Suprapubic skin (tissue), 4 donors: ENCODE measurements at regions not wholly inside any gene's neighbourhood (a gene's known extent, or its start where the extent isn't known, plus 50 kb on each side); places are given as distances from the start of the nearest gene placed in this dataset.

Experiments
- EP300 ChIP-seq: sonication (generic); formaldehyde crosslinking; IDR thresholded peaks from one replicate; pipeline ENCODE4 v1.6.1; 2017; ENCODE audit warnings: antibody characterized with exemption
- POLR2A ChIP-seq, 2 donors: fragments of 450-650 bp; IDR thresholded peaks; one replicate each; pipeline ENCODE4 v1.6.1; 2017; ENCODE audit warnings: antibody characterized with exemption in 2 of 2, mild to moderate bottlenecking in 2 of 2, moderate library complexity in 2 of 2
- POLR2AphosphoS5 ChIP-seq, 3 donors: sonication (generic); formaldehyde crosslinking; IDR thresholded peaks; one replicate each; pipeline ENCODE4 v1.6.1; 2017; ENCODE audit warnings: antibody characterized with exemption in 3 of 3
- TF ChIP-seq, protein P1 (sequence below), 2 donors: fragments of 200-600 bp in 1 of 2; fragments of 450-650 bp in 1 of 2; sonication (generic) in 1 of 2; IDR thresholded peaks; one replicate each; pipeline ENCODE4 v1.5.1; 2016 to 2019; ENCODE audit warnings: antibody characterized with exemption in 2 of 2, mild to moderate bottlenecking in 1 of 2, moderate library complexity in 1 of 2

DNA sequence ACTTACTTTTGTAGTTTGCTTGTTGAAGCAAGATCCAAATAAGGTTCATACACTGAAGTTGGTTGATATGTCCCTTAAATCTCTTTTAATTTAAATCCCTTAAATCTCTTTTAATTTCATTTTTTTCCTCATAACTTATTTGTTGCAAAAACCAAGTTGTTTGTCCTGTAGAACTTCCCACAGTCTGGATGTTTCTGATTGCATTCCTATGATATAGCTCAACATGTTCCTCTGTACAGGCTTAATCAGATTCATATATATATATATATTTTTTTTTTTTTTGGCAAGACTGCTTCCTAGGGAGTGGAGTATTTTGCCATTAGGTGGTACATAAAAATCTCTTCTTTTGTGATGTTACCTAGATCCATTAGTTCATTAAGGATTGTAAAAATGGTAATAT, 174.9 kb upstream of the MKLN1 start:
- TF ChIP-seq, protein P1, sequence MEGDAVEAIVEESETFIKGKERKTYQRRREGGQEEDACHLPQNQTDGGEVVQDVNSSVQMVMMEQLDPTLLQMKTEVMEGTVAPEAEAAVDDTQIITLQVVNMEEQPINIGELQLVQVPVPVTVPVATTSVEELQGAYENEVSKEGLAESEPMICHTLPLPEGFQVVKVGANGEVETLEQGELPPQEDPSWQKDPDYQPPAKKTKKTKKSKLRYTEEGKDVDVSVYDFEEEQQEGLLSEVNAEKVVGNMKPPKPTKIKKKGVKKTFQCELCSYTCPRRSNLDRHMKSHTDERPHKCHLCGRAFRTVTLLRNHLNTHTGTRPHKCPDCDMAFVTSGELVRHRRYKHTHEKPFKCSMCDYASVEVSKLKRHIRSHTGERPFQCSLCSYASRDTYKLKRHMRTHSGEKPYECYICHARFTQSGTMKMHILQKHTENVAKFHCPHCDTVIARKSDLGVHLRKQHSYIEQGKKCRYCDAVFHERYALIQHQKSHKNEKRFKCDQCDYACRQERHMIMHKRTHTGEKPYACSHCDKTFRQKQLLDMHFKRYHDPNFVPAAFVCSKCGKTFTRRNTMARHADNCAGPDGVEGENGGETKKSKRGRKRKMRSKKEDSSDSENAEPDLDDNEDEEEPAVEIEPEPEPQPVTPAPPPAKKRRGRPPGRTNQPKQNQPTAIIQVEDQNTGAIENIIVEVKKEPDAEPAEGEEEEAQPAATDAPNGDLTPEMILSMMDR (IDR thresholded peaks at IDR 0.05): no peak
- no peak for TF ChIP-seq POLR2A (IDR thresholded peaks at IDR 0.05)
- TF ChIP-seq EP300: no peak
- no peak for TF ChIP-seq POLR2AphosphoS5 (IDR thresholded peaks at IDR 0.05)
